SK-N-SH treated with all-trans-retinoic acid at 6 μM for 48 hours (cell line): ENCODE measurements at regions not wholly inside any gene's neighbourhood (a gene's known extent, or its start where the extent isn't known, plus 50 kb on each side); places are given as distances from the start of the nearest gene placed in this dataset.

Source experiments
- ATAC-seq: fragments of 200-7000 bp; cut with Tn5 transposase; 3 replicates; pipeline ENCODE4 v1.9.1; 2020; ENCODE audit warnings: mild to moderate bottlenecking, moderate library complexity
- ARNTL ChIP-seq: fragments of 450-650 bp; formaldehyde crosslinking; IDR thresholded peaks from 2 replicates; pipeline ENCODE4 v1.5.0; 2020; ENCODE audit warnings: low read depth, mild to moderate bottlenecking, moderate library complexity, borderline replicate concordance
- BACH2 ChIP-seq: fragments of 250-450 bp; sonication (Bioruptor Pico); IDR thresholded peaks from 2 replicates; pipeline ENCODE4 v1.9.0; 2021; ENCODE audit warnings: mild to moderate bottlenecking, borderline replicate concordance
- CSDC2 ChIP-seq: fragments of 250-450 bp; sonication (Bioruptor Pico); IDR thresholded peaks from 2 replicates; pipeline ENCODE4 v1.5.0; 2020; ENCODE audit warnings: mild to moderate bottlenecking, moderate library complexity
- ESRRG ChIP-seq: fragments of 250-450 bp; sonication (Bioruptor Pico); IDR thresholded peaks from 2 replicates; pipeline ENCODE4 v1.6.1; 2021; ENCODE audit warnings: mild to moderate bottlenecking
- GLIS3 ChIP-seq: fragments of 250-450 bp; sonication (Bioruptor Pico); IDR thresholded peaks from 2 replicates; pipeline ENCODE4 v1.5.0; 2020; ENCODE audit warnings: mild to moderate bottlenecking, moderate library complexity
- ISL1 ChIP-seq: fragments of 250-450 bp; sonication (Bioruptor Pico); IDR thresholded peaks from 2 replicates; pipeline ENCODE4 v2.1.2; 2022; ENCODE audit warnings: mild to moderate bottlenecking, moderate library complexity
- OSR1 ChIP-seq: fragments of 250-450 bp; sonication (Bioruptor Pico); IDR thresholded peaks from 2 replicates; pipeline ENCODE4 v1.8.0; 2022; ENCODE audit warnings: moderate library complexity, mild to moderate bottlenecking, inconsistent platforms
- PPARA ChIP-seq: fragments of 250-450 bp; sonication (Bioruptor Pico); IDR thresholded peaks from 2 replicates; pipeline ENCODE4 v1.5.0; 2020; ENCODE audit warnings: mild to moderate bottlenecking, borderline replicate concordance
- RARB ChIP-seq: fragments of 250-450 bp; sonication (Bioruptor Pico); IDR thresholded peaks from 2 replicates; pipeline ENCODE4 v1.8.0; 2021; ENCODE audit warnings: mild to moderate bottlenecking, moderate library complexity
- SNAI2 ChIP-seq: fragments of 250-450 bp; sonication (Bioruptor Pico); IDR thresholded peaks from 2 replicates; pipeline ENCODE4 v1.5.0; 2020; ENCODE audit warnings: mild to moderate bottlenecking, moderate library complexity
- TCF4 ChIP-seq: fragments of 250-450 bp; sonication (Bioruptor Pico); IDR thresholded peaks from 2 replicates; pipeline ENCODE4 v1.8.0; 2021; ENCODE audit warnings: mild to moderate bottlenecking, moderate library complexity, borderline replicate concordance
- TOX ChIP-seq: fragments of 250-450 bp; sonication (Bioruptor Pico); IDR thresholded peaks from 2 replicates; pipeline ENCODE4 v1.8.0; 2021; ENCODE audit warnings: mild to moderate bottlenecking, moderate library complexity, borderline replicate concordance
- ZC3H10 ChIP-seq: fragments of 250-450 bp; sonication (Bioruptor Pico); IDR thresholded peaks from 2 replicates; pipeline ENCODE4 v1.5.1; 2021; ENCODE audit warnings: mild to moderate bottlenecking, moderate library complexity
- ZFP3 ChIP-seq: fragments of 250-450 bp; sonication (Bioruptor Pico); IDR thresholded peaks from 2 replicates; pipeline ENCODE4 v1.5.0; 2020; ENCODE audit warnings: mild to moderate bottlenecking, moderate library complexity
- ZFP30 ChIP-seq: fragments of 450-650 bp; formaldehyde crosslinking; IDR thresholded peaks from 2 replicates; pipeline ENCODE4 v1.5.0; 2022; ENCODE audit warnings: mild to moderate bottlenecking, moderate library complexity
- ZNF565 ChIP-seq: fragments of 450-650 bp; formaldehyde crosslinking; conservative IDR thresholded peaks from 2 replicates; pipeline ENCODE4 v1.5.0; 2020; ENCODE audit warnings: low read depth, mild to moderate bottlenecking, moderate library complexity
- ZNF70 ChIP-seq: fragments of 450-650 bp; formaldehyde crosslinking; IDR thresholded peaks from 2 replicates; pipeline ENCODE4 v1.5.0; 2020; ENCODE audit warnings: mild to moderate bottlenecking, moderate library complexity
- ZNF8 ChIP-seq: fragments of 450-650 bp; formaldehyde crosslinking; IDR thresholded peaks from 2 replicates; pipeline ENCODE4 v1.5.0; 2020; ENCODE audit warnings: mild to moderate bottlenecking, moderate library complexity
- TF ChIP-seq, protein P1 (sequence below): fragments of 250-450 bp; sonication (Bioruptor Pico); IDR thresholded peaks from 2 replicates; pipeline ENCODE4 v1.5.0; 2020; ENCODE audit warnings: mild to moderate bottlenecking, moderate library complexity
- TF ChIP-seq, protein P2 (sequence below): fragments of 250-450 bp; sonication (Bioruptor Pico); IDR thresholded peaks from 2 replicates; pipeline ENCODE4 v1.8.0; 2021; ENCODE audit warnings: low read depth, mild to moderate bottlenecking, moderate library complexity, borderline replicate concordance
- TF ChIP-seq, protein P3 (sequence below): fragments of 250-450 bp; sonication (Bioruptor Pico); IDR thresholded peaks from 2 replicates; pipeline ENCODE4 v1.5.1; 2021; ENCODE audit warnings: mild to moderate bottlenecking, moderate library complexity
- TF ChIP-seq, protein P4 (sequence below): fragments of 250-450 bp; sonication (Bioruptor Pico); IDR thresholded peaks from 2 replicates; pipeline ENCODE4 v1.5.1; 2020; ENCODE audit warnings: low read depth, mild to moderate bottlenecking, moderate library complexity
- TF ChIP-seq, protein P5 (sequence below): fragments of 250-450 bp; sonication (Bioruptor Pico); IDR thresholded peaks from 2 replicates; pipeline ENCODE4 v1.8.0; 2020; ENCODE audit warnings: mild to moderate bottlenecking, moderate library complexity, borderline replicate concordance

DNA sequence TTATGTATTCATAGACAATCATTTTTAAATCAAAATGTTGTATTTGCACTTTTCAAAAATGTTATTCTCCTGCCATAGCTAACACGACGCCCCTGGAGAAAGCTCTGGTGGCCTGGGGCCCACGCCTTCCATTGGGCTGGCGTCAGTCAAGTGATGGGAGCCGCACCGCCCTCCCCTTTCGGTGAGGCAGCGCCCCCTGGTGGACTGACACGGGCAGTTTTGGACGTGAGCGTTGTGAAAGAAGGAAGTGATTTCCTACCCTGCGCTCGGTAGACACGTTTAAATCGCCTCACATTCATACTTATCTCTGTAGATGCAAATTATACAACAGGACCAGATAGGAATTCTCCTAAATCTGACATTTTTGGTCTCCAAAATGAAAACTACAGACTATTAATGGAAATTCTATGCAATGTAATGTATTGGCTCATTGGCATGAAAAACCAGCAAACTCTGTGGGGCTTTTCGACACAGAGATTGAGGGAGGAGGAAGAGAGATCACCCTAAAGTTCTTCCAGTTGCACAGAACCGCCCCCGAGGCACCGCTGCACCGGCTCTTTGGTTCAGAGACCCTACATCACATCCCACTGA is 326.2 kb upstream of the SOX11 start:
- TF ChIP-seq GLIS3 (no peak), ZFP3 (CRISPR knock-in tag) (no peak), ARNTL (CRISPR knock-in tag) (no peak), ZNF8 (CRISPR knock-in tag) (no peak), ZNF70 (CRISPR knock-in tag) (no peak), ZFP30 (no peak), CSDC2 (CRISPR knock-in tag) (no peak), OSR1 (no peak), PPARA (no peak), ISL1 (no peak), BACH2 (CRISPR knock-in tag) (no peak), SNAI2 (CRISPR knock-in tag) (no peak), TCF4 (CRISPR knock-in tag) (no peak), ESRRG (CRISPR knock-in tag) (no peak), ZC3H10 (CRISPR knock-in tag) (no peak)
- TF ChIP-seq, protein P1, sequence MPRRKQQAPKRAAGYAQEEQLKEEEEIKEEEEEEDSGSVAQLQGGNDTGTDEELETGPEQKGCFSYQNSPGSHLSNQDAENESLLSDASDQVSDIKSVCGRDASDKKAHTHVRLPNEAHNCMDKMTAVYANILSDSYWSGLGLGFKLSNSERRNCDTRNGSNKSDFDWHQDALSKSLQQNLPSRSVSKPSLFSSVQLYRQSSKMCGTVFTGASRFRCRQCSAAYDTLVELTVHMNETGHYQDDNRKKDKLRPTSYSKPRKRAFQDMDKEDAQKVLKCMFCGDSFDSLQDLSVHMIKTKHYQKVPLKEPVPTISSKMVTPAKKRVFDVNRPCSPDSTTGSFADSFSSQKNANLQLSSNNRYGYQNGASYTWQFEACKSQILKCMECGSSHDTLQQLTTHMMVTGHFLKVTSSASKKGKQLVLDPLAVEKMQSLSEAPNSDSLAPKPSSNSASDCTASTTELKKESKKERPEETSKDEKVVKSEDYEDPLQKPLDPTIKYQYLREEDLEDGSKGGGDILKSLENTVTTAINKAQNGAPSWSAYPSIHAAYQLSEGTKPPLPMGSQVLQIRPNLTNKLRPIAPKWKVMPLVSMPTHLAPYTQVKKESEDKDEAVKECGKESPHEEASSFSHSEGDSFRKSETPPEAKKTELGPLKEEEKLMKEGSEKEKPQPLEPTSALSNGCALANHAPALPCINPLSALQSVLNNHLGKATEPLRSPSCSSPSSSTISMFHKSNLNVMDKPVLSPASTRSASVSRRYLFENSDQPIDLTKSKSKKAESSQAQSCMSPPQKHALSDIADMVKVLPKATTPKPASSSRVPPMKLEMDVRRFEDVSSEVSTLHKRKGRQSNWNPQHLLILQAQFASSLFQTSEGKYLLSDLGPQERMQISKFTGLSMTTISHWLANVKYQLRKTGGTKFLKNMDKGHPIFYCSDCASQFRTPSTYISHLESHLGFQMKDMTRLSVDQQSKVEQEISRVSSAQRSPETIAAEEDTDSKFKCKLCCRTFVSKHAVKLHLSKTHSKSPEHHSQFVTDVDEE (CRISPR knock-in tag), result no peak
- TF ChIP-seq, protein P2, sequence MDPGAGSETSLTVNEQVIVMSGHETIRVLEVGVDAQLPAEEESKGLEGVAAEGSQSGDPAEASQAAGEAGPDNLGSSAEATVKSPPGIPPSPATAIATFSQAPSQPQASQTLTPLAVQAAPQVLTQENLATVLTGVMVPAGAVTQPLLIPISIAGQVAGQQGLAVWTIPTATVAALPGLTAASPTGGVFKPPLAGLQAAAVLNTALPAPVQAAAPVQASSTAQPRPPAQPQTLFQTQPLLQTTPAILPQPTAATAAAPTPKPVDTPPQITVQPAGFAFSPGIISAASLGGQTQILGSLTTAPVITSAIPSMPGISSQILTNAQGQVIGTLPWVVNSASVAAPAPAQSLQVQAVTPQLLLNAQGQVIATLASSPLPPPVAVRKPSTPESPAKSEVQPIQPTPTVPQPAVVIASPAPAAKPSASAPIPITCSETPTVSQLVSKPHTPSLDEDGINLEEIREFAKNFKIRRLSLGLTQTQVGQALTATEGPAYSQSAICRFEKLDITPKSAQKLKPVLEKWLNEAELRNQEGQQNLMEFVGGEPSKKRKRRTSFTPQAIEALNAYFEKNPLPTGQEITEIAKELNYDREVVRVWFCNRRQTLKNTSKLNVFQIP (CRISPR knock-in tag), result no peak
- TF ChIP-seq, protein P3, sequence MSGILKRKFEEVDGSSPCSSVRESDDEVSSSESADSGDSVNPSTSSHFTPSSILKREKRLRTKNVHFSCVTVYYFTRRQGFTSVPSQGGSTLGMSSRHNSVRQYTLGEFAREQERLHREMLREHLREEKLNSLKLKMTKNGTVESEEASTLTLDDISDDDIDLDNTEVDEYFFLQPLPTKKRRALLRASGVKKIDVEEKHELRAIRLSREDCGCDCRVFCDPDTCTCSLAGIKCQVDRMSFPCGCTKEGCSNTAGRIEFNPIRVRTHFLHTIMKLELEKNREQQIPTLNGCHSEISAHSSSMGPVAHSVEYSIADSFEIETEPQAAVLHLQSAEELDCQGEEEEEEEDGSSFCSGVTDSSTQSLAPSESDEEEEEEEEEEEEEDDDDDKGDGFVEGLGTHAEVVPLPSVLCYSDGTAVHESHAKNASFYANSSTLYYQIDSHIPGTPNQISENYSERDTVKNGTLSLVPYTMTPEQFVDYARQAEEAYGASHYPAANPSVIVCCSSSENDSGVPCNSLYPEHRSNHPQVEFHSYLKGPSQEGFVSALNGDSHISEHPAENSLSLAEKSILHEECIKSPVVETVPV (CRISPR knock-in tag), result no peak
- TF ChIP-seq, all 23 proteins: peak for 0
- no peak for ATAC-seq

DNA sequence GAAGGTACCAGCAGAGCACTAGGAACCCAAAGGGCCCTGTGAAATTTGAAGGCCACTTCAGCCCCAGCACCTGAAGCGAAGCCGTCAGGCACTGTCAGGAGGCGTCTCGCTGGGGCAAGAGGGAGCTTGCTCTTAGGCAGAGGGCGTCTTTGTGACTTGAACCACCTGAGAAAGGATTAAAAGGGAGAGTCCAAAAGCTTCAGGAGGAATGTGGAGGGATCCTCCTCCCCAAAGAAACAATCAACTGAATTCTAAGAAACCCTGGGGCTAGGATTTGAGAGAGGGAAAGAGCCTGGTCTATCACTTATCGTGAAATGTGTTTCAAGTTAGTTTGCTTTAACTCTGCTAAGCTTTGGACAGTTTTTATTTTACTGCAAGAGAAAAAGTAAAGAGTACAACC is 324.9 kb upstream of the SOX11 start:
- ATAC-seq, result no peak
- TF ChIP-seq GLIS3 (no peak), RARB (CRISPR knock-in tag) (no peak), ESRRG (CRISPR knock-in tag) (no peak), ZNF565 (CRISPR knock-in tag) (no peak), TCF4 (CRISPR knock-in tag) (no peak), PPARA (no peak), SNAI2 (CRISPR knock-in tag) (no peak), BACH2 (CRISPR knock-in tag) (no peak), ZC3H10 (CRISPR knock-in tag) (no peak), ISL1 (no peak), CSDC2 (CRISPR knock-in tag) (no peak), TOX (CRISPR knock-in tag) (no peak), ZNF70 (CRISPR knock-in tag) (no peak), ZFP30 (no peak)
- TF ChIP-seq, protein P4, sequence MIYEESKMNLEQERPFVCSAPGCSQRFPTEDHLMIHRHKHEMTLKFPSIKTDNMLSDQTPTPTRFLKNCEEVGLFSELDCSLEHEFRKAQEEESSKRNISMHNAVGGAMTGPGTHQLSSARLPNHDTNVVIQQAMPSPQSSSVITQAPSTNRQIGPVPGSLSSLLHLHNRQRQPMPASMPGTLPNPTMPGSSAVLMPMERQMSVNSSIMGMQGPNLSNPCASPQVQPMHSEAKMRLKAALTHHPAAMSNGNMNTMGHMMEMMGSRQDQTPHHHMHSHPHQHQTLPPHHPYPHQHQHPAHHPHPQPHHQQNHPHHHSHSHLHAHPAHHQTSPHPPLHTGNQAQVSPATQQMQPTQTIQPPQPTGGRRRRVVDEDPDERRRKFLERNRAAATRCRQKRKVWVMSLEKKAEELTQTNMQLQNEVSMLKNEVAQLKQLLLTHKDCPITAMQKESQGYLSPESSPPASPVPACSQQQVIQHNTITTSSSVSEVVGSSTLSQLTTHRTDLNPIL (CRISPR knock-in tag), result no peak
- TF ChIP-seq, protein P1 (CRISPR knock-in tag), result no peak
- TF ChIP-seq, protein P5, sequence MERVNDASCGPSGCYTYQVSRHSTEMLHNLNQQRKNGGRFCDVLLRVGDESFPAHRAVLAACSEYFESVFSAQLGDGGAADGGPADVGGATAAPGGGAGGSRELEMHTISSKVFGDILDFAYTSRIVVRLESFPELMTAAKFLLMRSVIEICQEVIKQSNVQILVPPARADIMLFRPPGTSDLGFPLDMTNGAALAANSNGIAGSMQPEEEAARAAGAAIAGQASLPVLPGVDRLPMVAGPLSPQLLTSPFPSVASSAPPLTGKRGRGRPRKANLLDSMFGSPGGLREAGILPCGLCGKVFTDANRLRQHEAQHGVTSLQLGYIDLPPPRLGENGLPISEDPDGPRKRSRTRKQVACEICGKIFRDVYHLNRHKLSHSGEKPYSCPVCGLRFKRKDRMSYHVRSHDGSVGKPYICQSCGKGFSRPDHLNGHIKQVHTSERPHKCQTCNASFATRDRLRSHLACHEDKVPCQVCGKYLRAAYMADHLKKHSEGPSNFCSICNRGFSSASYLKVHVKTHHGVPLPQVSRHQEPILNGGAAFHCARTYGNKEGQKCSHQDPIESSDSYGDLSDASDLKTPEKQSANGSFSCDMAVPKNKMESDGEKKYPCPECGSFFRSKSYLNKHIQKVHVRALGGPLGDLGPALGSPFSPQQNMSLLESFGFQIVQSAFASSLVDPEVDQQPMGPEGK (CRISPR knock-in tag), result no peak
